Panc1 (cell line): ENCODE measurements at regions not wholly inside any gene's neighbourhood (a gene's known extent, or its start where the extent isn't known, plus 50 kb on each side); places are given as distances from the start of the nearest gene placed in this dataset.

Experiments used
- POLR2AphosphoS5 ChIP-seq: IDR thresholded peaks from 2 replicates; pipeline ENCODE4 v1.6.1; 2012; ENCODE audit warnings: mild to moderate bottlenecking, low read depth, low read length, moderate library complexity
- SIN3A ChIP-seq: IDR thresholded peaks from 2 replicates; pipeline ENCODE4 v1.6.1; 2012; ENCODE audit warnings: low read depth, mild to moderate bottlenecking, low read length, moderate library complexity, borderline replicate concordance; ENCODE audit not compliant: insufficient read depth
- TCF7L2 ChIP-seq: IDR thresholded peaks from 2 replicates; pipeline ENCODE4 v1.6.1; 2011; ENCODE audit warnings: mild to moderate bottlenecking, low read depth, low read length, inconsistent platforms
- TF ChIP-seq, protein P1 (sequence below): fragments of 450-650 bp; IDR thresholded peaks from 2 replicates; pipeline ENCODE4 v1.5.1; 2017; ENCODE audit warnings: mild to moderate bottlenecking
- TF ChIP-seq, protein P2 (sequence below), 2 experiments: IDR thresholded peaks; 2 replicates each; pipeline ENCODE4 v1.6.1; 2011 to 2012; ENCODE audit warnings: low read depth in 2 of 2, control low read depth in 1 of 2, low read length in 1 of 2, mild to moderate bottlenecking in 1 of 2, moderate library complexity in 1 of 2; ENCODE audit not compliant: insufficient read depth in 1 of 2

DNA sequence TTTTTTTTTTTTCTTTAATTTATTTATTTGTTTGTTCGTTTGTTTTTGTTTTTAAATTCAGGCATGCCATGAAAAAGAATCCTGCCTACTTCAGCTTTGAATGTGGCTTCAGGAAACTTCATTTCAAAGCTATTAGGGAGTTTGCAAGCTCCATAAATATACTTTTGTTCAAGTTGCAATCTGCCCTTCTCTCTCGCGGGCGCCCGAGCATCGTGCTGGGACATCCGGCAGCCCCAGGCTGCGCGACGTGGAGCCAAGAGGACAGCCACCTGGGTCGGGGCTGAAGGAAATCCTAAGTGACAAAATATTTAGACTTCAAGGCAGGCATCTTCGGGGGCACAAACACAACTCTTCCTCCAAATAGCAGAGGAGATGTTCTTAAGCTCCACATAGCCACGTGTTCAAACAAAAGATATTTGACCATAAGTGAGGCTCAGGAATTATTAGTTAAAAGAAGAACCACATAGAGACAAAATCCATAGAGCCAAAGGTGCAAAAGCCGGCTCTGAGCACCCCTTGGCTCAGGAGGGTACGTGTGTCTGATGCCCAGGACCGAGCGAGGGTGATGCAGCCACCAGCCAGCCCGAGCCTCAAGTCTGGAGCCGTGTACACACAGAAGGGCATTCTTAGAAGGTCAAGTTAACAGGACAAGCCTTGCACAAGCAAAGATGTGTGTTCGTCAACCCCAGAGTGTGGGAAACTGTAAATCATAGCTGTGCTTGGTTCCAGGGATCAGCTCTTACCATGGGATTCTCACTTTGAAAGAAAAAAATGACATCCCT, 256.5 kb upstream of the SALL3 start:
- TF ChIP-seq, protein P1, sequence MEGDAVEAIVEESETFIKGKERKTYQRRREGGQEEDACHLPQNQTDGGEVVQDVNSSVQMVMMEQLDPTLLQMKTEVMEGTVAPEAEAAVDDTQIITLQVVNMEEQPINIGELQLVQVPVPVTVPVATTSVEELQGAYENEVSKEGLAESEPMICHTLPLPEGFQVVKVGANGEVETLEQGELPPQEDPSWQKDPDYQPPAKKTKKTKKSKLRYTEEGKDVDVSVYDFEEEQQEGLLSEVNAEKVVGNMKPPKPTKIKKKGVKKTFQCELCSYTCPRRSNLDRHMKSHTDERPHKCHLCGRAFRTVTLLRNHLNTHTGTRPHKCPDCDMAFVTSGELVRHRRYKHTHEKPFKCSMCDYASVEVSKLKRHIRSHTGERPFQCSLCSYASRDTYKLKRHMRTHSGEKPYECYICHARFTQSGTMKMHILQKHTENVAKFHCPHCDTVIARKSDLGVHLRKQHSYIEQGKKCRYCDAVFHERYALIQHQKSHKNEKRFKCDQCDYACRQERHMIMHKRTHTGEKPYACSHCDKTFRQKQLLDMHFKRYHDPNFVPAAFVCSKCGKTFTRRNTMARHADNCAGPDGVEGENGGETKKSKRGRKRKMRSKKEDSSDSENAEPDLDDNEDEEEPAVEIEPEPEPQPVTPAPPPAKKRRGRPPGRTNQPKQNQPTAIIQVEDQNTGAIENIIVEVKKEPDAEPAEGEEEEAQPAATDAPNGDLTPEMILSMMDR: no peak
- TF ChIP-seq SIN3A (no peak), TCF7L2 (no peak), POLR2AphosphoS5 (no peak)
- TF ChIP-seq, protein P2, sequence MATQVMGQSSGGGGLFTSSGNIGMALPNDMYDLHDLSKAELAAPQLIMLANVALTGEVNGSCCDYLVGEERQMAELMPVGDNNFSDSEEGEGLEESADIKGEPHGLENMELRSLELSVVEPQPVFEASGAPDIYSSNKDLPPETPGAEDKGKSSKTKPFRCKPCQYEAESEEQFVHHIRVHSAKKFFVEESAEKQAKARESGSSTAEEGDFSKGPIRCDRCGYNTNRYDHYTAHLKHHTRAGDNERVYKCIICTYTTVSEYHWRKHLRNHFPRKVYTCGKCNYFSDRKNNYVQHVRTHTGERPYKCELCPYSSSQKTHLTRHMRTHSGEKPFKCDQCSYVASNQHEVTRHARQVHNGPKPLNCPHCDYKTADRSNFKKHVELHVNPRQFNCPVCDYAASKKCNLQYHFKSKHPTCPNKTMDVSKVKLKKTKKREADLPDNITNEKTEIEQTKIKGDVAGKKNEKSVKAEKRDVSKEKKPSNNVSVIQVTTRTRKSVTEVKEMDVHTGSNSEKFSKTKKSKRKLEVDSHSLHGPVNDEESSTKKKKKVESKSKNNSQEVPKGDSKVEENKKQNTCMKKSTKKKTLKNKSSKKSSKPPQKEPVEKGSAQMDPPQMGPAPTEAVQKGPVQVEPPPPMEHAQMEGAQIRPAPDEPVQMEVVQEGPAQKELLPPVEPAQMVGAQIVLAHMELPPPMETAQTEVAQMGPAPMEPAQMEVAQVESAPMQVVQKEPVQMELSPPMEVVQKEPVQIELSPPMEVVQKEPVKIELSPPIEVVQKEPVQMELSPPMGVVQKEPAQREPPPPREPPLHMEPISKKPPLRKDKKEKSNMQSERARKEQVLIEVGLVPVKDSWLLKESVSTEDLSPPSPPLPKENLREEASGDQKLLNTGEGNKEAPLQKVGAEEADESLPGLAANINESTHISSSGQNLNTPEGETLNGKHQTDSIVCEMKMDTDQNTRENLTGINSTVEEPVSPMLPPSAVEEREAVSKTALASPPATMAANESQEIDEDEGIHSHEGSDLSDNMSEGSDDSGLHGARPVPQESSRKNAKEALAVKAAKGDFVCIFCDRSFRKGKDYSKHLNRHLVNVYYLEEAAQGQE (IDR thresholded peaks at IDR 0.05; ENCODE audit: insufficient read depth in 1 of 2, low read depth in 2 of 2, low read length in 1 of 2): no peak
